Endometrium (tissue), 2 donors: ENCODE measurements at regions not wholly inside any gene's neighbourhood (a gene's known extent, or its start where the extent isn't known, plus 50 kb on each side); places are given as distances from the start of the nearest gene placed in this dataset.
"Not testable (repeated sequence)": the region's sequence is repeated elsewhere in the genome, so short reads cannot be mapped to it uniquely, and the experiment has no call there.

Source experiments
- FAIRE-seq: peaks from 2 replicates; lab custom pipeline; 2012; peaks lifted over from hg19 to GRCh38; lab: Jason Lieb, UNC
- donor health status: control.
- donor health status: control.

GRCh38 chr4:49575250-49575649 is 589.2 kb downstream of the CWH43 start:
- FAIRE-seq = not testable (repeated sequence)

DNA sequence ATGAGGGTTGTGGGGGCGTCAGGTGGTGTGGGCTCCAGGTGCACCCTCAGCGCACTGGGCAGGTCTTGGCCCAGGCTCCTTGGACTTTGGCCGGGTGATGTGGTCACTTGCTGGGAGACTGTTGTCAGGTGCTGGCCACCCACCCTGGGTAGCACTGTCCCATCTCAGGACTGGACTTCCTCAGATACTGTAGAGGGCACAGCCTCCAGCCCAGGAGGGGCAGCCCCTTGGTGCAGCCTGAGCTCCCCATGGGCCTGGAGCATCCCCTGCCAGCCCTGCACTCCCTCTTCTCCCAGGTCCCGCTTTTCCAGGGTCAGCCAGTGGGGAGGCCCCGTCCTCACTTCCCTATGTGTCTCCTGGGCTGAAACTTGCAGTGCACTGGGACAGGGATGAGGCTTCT is 592.3 kb downstream of the CWH43 start:
- not testable (repeated sequence) for FAIRE-seq

DNA sequence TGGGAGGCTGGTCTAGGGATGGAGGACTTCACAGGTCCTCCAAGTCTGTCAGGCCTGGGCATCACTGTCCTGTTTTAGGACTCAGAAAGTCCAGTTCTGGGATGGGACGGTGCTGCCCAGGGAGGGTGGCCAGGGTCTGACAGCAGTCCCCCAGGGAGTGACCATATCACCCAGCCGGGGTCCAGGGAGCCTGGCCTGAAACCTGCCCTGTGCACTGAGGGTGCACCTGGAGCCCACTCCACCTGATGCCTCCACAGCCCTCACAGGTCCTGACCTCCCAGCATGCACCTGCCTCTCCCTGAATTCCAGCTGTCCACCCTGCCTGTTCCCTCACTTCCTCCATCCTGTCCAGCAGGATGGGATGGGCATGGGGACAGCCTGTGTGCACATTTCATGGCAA is 592.8 kb downstream of the CWH43 start:
- FAIRE-seq = not testable (repeated sequence)

DNA sequence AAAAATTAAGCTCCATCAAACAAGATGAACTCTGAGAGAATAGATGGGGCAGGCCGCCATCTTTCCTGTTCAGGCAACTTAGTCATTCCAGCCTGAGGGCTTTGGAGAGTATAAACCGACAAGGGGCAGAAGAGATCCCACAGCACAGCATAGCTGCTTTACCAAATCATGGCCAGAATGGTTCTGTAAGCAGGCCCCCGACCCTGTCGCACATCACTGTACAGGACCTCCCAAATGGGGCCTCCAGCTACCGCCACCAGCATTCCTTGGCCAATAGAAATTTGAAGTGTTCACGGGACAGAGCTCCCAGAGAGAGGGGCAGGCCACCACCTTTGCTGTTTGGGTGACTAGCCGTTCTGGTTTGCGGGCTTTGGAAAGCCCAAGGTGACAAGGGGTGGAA is 594.1 kb downstream of the CWH43 start:
- not testable (repeated sequence) for FAIRE-seq

DNA sequence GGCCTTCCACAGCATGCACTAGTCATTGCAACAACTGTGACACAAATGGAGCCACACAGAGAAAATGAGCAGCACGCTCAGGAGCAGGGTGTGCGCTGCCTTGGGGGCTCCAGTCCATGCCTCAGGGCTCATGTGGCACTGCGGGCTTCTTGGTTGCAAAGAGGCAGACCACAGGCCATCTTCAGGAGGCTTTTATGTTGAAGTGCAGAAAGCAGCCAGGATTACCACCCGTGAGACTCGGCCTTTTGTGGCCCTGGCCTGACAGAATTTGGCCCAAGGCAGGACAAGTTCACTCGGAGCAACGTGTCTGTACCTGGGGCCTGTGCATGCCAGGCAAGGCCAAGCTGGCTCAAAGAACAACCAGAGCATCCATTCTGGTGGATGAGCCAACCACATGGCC is 602.3 kb downstream of the CWH43 start:
- FAIRE-seq = not testable (repeated sequence)

- not testable (repeated sequence) for FAIRE-seq
Measured at GRCh38 chr4:49618436-49618835, 632.4 kb downstream of the CWH43 start.

DNA sequence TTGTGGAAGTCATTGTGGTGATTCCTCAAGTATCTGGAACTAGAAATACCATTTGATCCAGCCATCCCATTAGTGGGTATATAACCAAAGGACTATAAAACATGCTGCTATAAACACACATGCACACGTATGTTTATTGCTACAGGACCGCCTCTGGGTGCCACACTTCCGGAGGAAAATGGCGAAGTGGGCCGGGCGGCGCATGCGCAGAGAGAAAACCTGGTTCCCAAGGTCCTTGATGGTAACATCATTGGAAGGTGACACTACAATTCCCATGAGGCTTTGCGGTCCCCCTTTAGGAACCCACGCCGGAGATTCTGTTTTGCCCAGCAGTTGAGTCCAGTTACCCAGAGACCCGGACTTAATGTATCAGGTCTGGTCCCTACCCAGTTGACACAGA is 640.4 kb downstream of the CWH43 start:
- FAIRE-seq = not testable (repeated sequence)
